ENCODE measurements at regions not wholly inside any gene's neighbourhood (a gene's known extent, or its start where the extent isn't known, plus 50 kb on each side); places are given as distances from the start of the nearest gene placed in this dataset.

- Histone ChIP-seq H3K9me3 (ENCODE audit: control insufficient read depth in 1 of 2, insufficient read depth in 1 of 2, low read length in 2 of 2) (peaks cover 4 to 7% of the 10 kb centered on the region in 2 experiments), H3K36me3 (ENCODE audit: insufficient read depth, low read length) (no peaks in the 10 kb centered on the region), H3K4me3 (ENCODE audit: low read length) (no peak overlapping the region), H3K27ac (ENCODE audit: low read depth in 1 of 2, low read length in 2 of 2) (no peak overlapping the region), H3K27me3 (ENCODE audit: control insufficient read depth in 1 of 2, insufficient read depth in 2 of 2, low read length in 2 of 2) (no peaks in the 10 kb centered on the region), H3K4me1 (ENCODE audit: insufficient read depth, low read length) (no peaks in the 10 kb centered on the region)
- H3K4me1 Mint-ChIP-seq (ENCODE audit: low read depth), result no peaks in the 10 kb centered on the region
- H3K9me3 Mint-ChIP-seq, result peaks cover 2% of the 10 kb centered on the region
- DNase-seq, result no peak
- intact Hi-C loops (cut with DNase I, micrococcal nuclease), result no loop called here
- CTCF ChIA-PET, result no interaction called here
- no peak overlapping the region for H3K27ac Mint-ChIP-seq
- no peaks in the 10 kb centered on the region for H3K36me3 Mint-ChIP-seq (ENCODE audit: low read depth)
- no peak overlapping the region for H3K4me3 Mint-ChIP-seq
- no peaks in the 10 kb centered on the region for H3K27me3 Mint-ChIP-seq
- POLR2A ChIA-PET, result no interaction called here
- TF ChIP-seq CTCF (IDR thresholded peaks at IDR 0.05), result no peak
- ATAC-seq (ENCODE audit: poor library complexity), result no peak
These were observed 608.1 kb downstream of the ZNF385D start for GRCh38 chr3:21142949-21143348.

GRCh38 chr3:21142031-21142430 is 609.0 kb downstream of the ZNF385D start:
- POLR2A ChIA-PET, result no interaction called here
- CTCF ChIA-PET, result no interaction called here
- no peaks in the 10 kb centered on the region for H3K4me1 ChIP-seq (ENCODE audit: insufficient read depth, low read length)
- H3K27ac ChIP-seq (ENCODE audit: low read depth in 1 of 2, low read length in 2 of 2), result no peak overlapping the region
- ATAC-seq (ENCODE audit: poor library complexity) (no peak), DNase-seq (no peak)
- H3K9me3 Mint-ChIP-seq, result peaks cover 5% of the 10 kb centered on the region
- no peak overlapping the region for H3K4me3 ChIP-seq (ENCODE audit: low read length)
- no peaks in the 10 kb centered on the region for H3K36me3 Mint-ChIP-seq (ENCODE audit: low read depth)
- no peaks in the 10 kb centered on the region for H3K27me3 ChIP-seq (ENCODE audit: control insufficient read depth in 1 of 2, insufficient read depth in 2 of 2, low read length in 2 of 2)
- H3K4me3 Mint-ChIP-seq, result no peak overlapping the region
- no peaks in the 10 kb centered on the region for H3K36me3 ChIP-seq (ENCODE audit: insufficient read depth, low read length)
- no peak for TF ChIP-seq CTCF (IDR thresholded peaks at IDR 0.05)
- no peaks in the 10 kb centered on the region for H3K27me3 Mint-ChIP-seq
- H3K9me3 ChIP-seq (ENCODE audit: control insufficient read depth in 1 of 2, insufficient read depth in 1 of 2, low read length in 2 of 2), result peaks cover 4% of the 10 kb centered on the region in 2 experiments
- no peak overlapping the region for H3K27ac Mint-ChIP-seq
- intact Hi-C loops (cut with DNase I, micrococcal nuclease), result no loop called here
- no peaks in the 10 kb centered on the region for H3K4me1 Mint-ChIP-seq (ENCODE audit: low read depth)

- intact Hi-C loops (cut with DNase I, micrococcal nuclease), result no loop called here
- POLR2A ChIA-PET, result no interaction called here
- H3K9me3 ChIP-seq (ENCODE audit: control insufficient read depth in 1 of 2, insufficient read depth in 1 of 2, low read length in 2 of 2), result peaks cover 4% of the 10 kb centered on the region in 2 experiments
- H3K4me1 ChIP-seq (ENCODE audit: insufficient read depth, low read length), result no peaks in the 10 kb centered on the region
- Mint-ChIP-seq H3K4me3 (no peak overlapping the region), H3K4me1 (ENCODE audit: low read depth) (no peaks in the 10 kb centered on the region), H3K27me3 (no peaks in the 10 kb centered on the region), H3K9me3 (peaks cover 6% of the 10 kb centered on the region), H3K27ac (no peak overlapping the region), H3K36me3 (ENCODE audit: low read depth) (no peaks in the 10 kb centered on the region)
- H3K27ac ChIP-seq (ENCODE audit: low read depth in 1 of 2, low read length in 2 of 2), result no peak overlapping the region
- H3K27me3 ChIP-seq (ENCODE audit: control insufficient read depth in 1 of 2, insufficient read depth in 2 of 2, low read length in 2 of 2), result no peaks in the 10 kb centered on the region
- DNase-seq (no peak), ATAC-seq (ENCODE audit: poor library complexity) (no peak)
- H3K36me3 ChIP-seq (ENCODE audit: insufficient read depth, low read length), result no peaks in the 10 kb centered on the region
- CTCF ChIA-PET, result no interaction called here
- no peak for TF ChIP-seq CTCF (IDR thresholded peaks at IDR 0.05)
- H3K4me3 ChIP-seq (ENCODE audit: low read length), result no peak overlapping the region
These were observed 610.2 kb downstream of the ZNF385D start for GRCh38 chr3:21140785-21141184.
